ENCODE measurements at regions not wholly inside any gene's neighbourhood (a gene's known extent, or its start where the extent isn't known, plus 50 kb on each side); places are given as distances from the start of the nearest gene placed in this dataset.
"Not testable (repeated sequence)": the region's sequence is repeated elsewhere in the genome, so short reads cannot be mapped to it uniquely, and the experiment has no call there.

GRCh38 chr2:234388591-234388990, 108.3 kb downstream of the ARL4C start:
- no peak for TF ChIP-seq POLR2AphosphoS5 (IDR thresholded peaks at IDR 0.05)
- TF ChIP-seq CTCF (IDR thresholded peaks at IDR 0.05), result no peak
- no peak for TF ChIP-seq EP300 (IDR thresholded peaks at IDR 0.05)
- no peak for TF ChIP-seq POLR2A (IDR thresholded peaks at IDR 0.05)
- Histone ChIP-seq H3K36me3 (no peaks in the 10 kb centered on the region), H3K9me3 (no peaks in the 10 kb centered on the region), H3K4me1 (no peaks in the 10 kb centered on the region), H3K4me3 (no peak overlapping the region), H3K27me3 (no peaks in the 10 kb centered on the region), H3K27ac (no peak overlapping the region)
- 70 to 93% methylated on average over 3 to 5 of the region's 5 CpGs for WGBS, 2 donors (ENCODE audit: low coverage in 1 of 2)
- no peak for ATAC-seq

GRCh38 chr2:234386971-234387370, 109.9 kb downstream of the ARL4C start:
- H3K27ac ChIP-seq, result no peak overlapping the region
- no peaks in the 10 kb centered on the region for H3K27me3 ChIP-seq
- no peaks in the 10 kb centered on the region for H3K36me3 ChIP-seq
- TF ChIP-seq POLR2AphosphoS5 (IDR thresholded peaks at IDR 0.05) (no peak), POLR2A (IDR thresholded peaks at IDR 0.05) (no peak), CTCF (IDR thresholded peaks at IDR 0.05) (no peak)
- no peaks in the 10 kb centered on the region for H3K9me3 ChIP-seq
- no peak overlapping the region for H3K4me3 ChIP-seq
- no peak for ATAC-seq
- no CpG with 5 or more reads among the region's 8 CpGs for WGBS, 2 donors (ENCODE audit: low coverage in 1 of 2)
- H3K4me1 ChIP-seq, result no peaks in the 10 kb centered on the region

GRCh38 chr2:234382131-234382530, 114.8 kb downstream of the ARL4C start:
- no peak for ATAC-seq
- H3K27me3 ChIP-seq, result peaks cover 8% of the 10 kb centered on the region
- H3K4me1 ChIP-seq, result peaks cover 0 to 13% (median 0%) of the 10 kb centered on the region in 3 donors
- no peak overlapping the region for H3K4me3 ChIP-seq
- H3K36me3 ChIP-seq, result no peaks in the 10 kb centered on the region
- H3K9me3 ChIP-seq, result no peaks in the 10 kb centered on the region
- no peak overlapping the region for H3K27ac ChIP-seq
- TF ChIP-seq EP300 (IDR thresholded peaks at IDR 0.05) (no peak), POLR2AphosphoS5 (IDR thresholded peaks at IDR 0.05) (no peak), POLR2A (IDR thresholded peaks at IDR 0.05) (no peak), CTCF (IDR thresholded peaks at IDR 0.05) (no peak)

GRCh38 chr2:234378958-234379357, 117.9 kb downstream of the ARL4C start:
- 88 to 100% methylated on average over 2 of the region's 2 CpGs for WGBS, 2 donors (ENCODE audit: low coverage in 1 of 2)
- H3K27ac ChIP-seq, H3K4me3 ChIP-seq, ATAC-seq, H3K9me3 ChIP-seq, H3K36me3 ChIP-seq: not testable (repeated sequence)
- Histone ChIP-seq H3K27me3 (peaks cover 14% of the 10 kb centered on the region), H3K4me1 (peaks cover 0 to 13% (median 0%) of the 10 kb centered on the region in 3 donors)

- no peak for TF ChIP-seq EP300 (IDR thresholded peaks at IDR 0.05)
- no peak for TF ChIP-seq POLR2A (IDR thresholded peaks at IDR 0.05)
- TF ChIP-seq CTCF (IDR thresholded peaks at IDR 0.05), result no peak
- Histone ChIP-seq H3K4me1 (peaks cover 0 to 13% (median 0%) of the 10 kb centered on the region in 3 donors), H3K36me3 (no peaks in the 10 kb centered on the region), H3K4me3 (no peak overlapping the region), H3K27me3 (peaks cover 14% of the 10 kb centered on the region), H3K27ac (no peak overlapping the region), H3K9me3 (no peaks in the 10 kb centered on the region)
- WGBS, 2 donors (ENCODE audit: low coverage in 1 of 2), result 31 to 56% methylated on average over 4 of the region's 4 CpGs
- ATAC-seq, result peak; percentile 38
Measured at GRCh38 chr2:234378440-234378839, 118.4 kb downstream of the ARL4C start.

Measured in gastroesophageal sphincter (tissue), 4 donors.